Activated CD4-positive, CD25-positive, alpha-beta regulatory T cell treated with anti-CD3 and anti-CD28 coated beads, Interleukin-2, amount 50 U/mL, for 72 hours (primary cell): ENCODE measurements at regions not wholly inside any gene's neighbourhood (a gene's known extent, or its start where the extent isn't known, plus 50 kb on each side); places are given as distances from the start of the nearest gene placed in this dataset.

Experiments
- DNase-seq: peaks from one replicate; pipeline ENCODE4 v3.0.0; 2021

GRCh38 chr3:107428051-107428858 is 51.0 kb downstream of the CCDC54 start:
- no peak for DNase-seq

GRCh38 chr3:107429320-107430181 is 52.3 kb downstream of the CCDC54 start:
- DNase-seq: peak; percentile 63

- no peak for DNase-seq
These were observed 53.2 kb downstream of the CCDC54 start for GRCh38 chr3:107430214-107430995.

- peak; percentile 46 for DNase-seq
These were observed 53.7 kb downstream of the CCDC54 start for GRCh38 chr3:107430996-107431245.

- DNase-seq: peak; percentile 61
These were observed 54.2 kb downstream of the CCDC54 start for GRCh38 chr3:107431246-107432012.

- DNase-seq: no peak
These were observed 54.8 kb downstream of the CCDC54 start for GRCh38 chr3:107432013-107432515.

- no peak for DNase-seq
These were observed 55.4 kb downstream of the CCDC54 start for GRCh38 chr3:107432646-107433045.

GRCh38 chr3:107436029-107436428 is 58.8 kb downstream of the CCDC54 start:
- DNase-seq: no peak

GRCh38 chr3:107438671-107439070 is 61.4 kb downstream of the CCDC54 start:
- no peak for DNase-seq

GRCh38 chr3:107441617-107442016 is 64.4 kb downstream of the CCDC54 start:
- no peak for DNase-seq

GRCh38 chr3:107443461-107443860 is 66.2 kb downstream of the CCDC54 start:
- DNase-seq: no peak

GRCh38 chr3:107446706-107447105 is 69.5 kb downstream of the CCDC54 start:
- DNase-seq: no peak

- DNase-seq: no peak
These were observed 72.4 kb upstream of the BBX start for GRCh38 chr3:107450254-107450893.

- no peak for DNase-seq
These were observed 70.3 kb upstream of the BBX start for GRCh38 chr3:107452436-107452835.

- DNase-seq: no peak
These were observed 69.3 kb upstream of the BBX start for GRCh38 chr3:107453504-107453903.

GRCh38 chr3:107455621-107456020 is 67.1 kb upstream of the BBX start:
- DNase-seq: no peak

GRCh38 chr3:107456501-107456900 is 66.3 kb upstream of the BBX start:
- no peak for DNase-seq

GRCh38 chr3:107458871-107459270 is 63.9 kb upstream of the BBX start:
- no peak for DNase-seq

GRCh38 chr3:107461721-107462120 is 61.0 kb upstream of the BBX start:
- no peak for DNase-seq

GRCh38 chr3:107464037-107464436 is 58.7 kb upstream of the BBX start:
- no peak for DNase-seq

- no peak for DNase-seq
These were observed 57.6 kb upstream of the BBX start for GRCh38 chr3:107465064-107465631.

- DNase-seq: no peak
These were observed 54.0 kb upstream of the BBX start for GRCh38 chr3:107468782-107469181.
